GM12878 (cell line): ENCODE measurements at regions not wholly inside any gene's neighbourhood (a gene's known extent, or its start where the extent isn't known, plus 50 kb on each side); places are given as distances from the start of the nearest gene placed in this dataset.

Experiments used
- ATAC-seq: fragments of 200-7000 bp; cut with Tn5 transposase; 3 replicates; pipeline ENCODE4 v1.9.1; 2020; ENCODE audit warnings: mild to moderate bottlenecking, moderate library complexity
- BruUV-seq: library from RNA; stranded (reverse); fragments of 400-500 nt; replicated peaks from 2 replicates; lab custom pipeline; 2021; lab: Mats Ljungman, UMichigan
- CTCF ChIA-PET: fragments of 300-600 bp; sonication (Branson Sonifier 250); formaldehyde crosslinking; extraction: SDS; loops from one replicate; lab custom pipeline; 2021; ENCODE audit warnings: inconsistent platforms; lab: Yijun Ruan, JAX
- POLR2A ChIA-PET: fragments of 350-600 bp; formaldehyde crosslinking; extraction: SDS; loops from one replicate; lab custom pipeline; 2021; ENCODE audit warnings: inconsistent platforms; lab: Charles Lee
- RAD21 ChIA-PET: fragments of 300-600 bp; sonication (Branson Sonifier 250); formaldehyde crosslinking; loops from one replicate; lab custom pipeline; 2023; ENCODE audit warnings: antibody characterized with exemption; ENCODE audit not compliant: unreplicated experiment; lab: Charles Lee
- SMC1A ChIA-PET: fragments of 300-600 bp; sonication (Branson Sonifier 250); formaldehyde crosslinking; loops from one replicate; lab custom pipeline; 2023; ENCODE audit not compliant: unreplicated experiment, uncharacterized antibody; lab: Charles Lee
- DNase-seq: peaks from one replicate; pipeline ENCODE4 v3.0.0-alpha.2; 2011; ENCODE audit warnings: low read depth, low spot score
- FAIRE-seq: peaks from 3 replicates; lab custom pipeline; 2011; peaks lifted over from hg19 to GRCh38; lab: Jason Lieb, UNC
- H2AFZ ChIP-seq: 2 replicates; pipeline ENCODE4 v1.6.0; 2011; ENCODE audit warnings: low read depth, low read length, control low read depth; ENCODE audit not compliant: control insufficient read depth
- H3K27ac ChIP-seq: 2 replicates; pipeline ENCODE4 v1.5.1; 2011; ENCODE audit warnings: control low read depth; ENCODE audit not compliant: control insufficient read depth, insufficient read depth
- H3K27me3 ChIP-seq, 2 experiments: replicated peaks in 1 of 2; 2 replicates each; pipeline versions ENCODE4 v1.6.0 to v1.6.1; 2011; ENCODE audit warnings: low read length in 1 of 2; ENCODE audit not compliant: control insufficient read depth in 2 of 2, insufficient read depth in 2 of 2
- H3K36me3 ChIP-seq, 2 experiments: 2 replicates each; pipeline ENCODE4 v1.5.1; 2011; ENCODE audit warnings: low read length in 1 of 2; ENCODE audit not compliant: control insufficient read depth in 2 of 2, insufficient read depth in 2 of 2
- H3K4me1 ChIP-seq: 2 replicates; pipeline ENCODE4 v1.6.1; 2011; ENCODE audit warnings: mild to moderate bottlenecking, low read length, moderate library complexity, mixed read lengths; ENCODE audit not compliant: control insufficient read depth, insufficient read depth
- H3K4me2 ChIP-seq: 2 replicates; pipeline ENCODE4 v1.6.0; 2011; ENCODE audit warnings: control low read depth; ENCODE audit not compliant: control insufficient read depth, insufficient read depth
- H3K4me3 ChIP-seq: fragments of 200-600 bp; sonication (generic); 2 replicates; pipeline ENCODE4 v1.5.1; 2016
- H3K79me2 ChIP-seq: 2 replicates; pipeline ENCODE4 v1.6.0; 2011; ENCODE audit warnings: low read length; ENCODE audit not compliant: control insufficient read depth, insufficient read depth
- H3K9ac ChIP-seq: 2 replicates; pipeline ENCODE4 v1.8.0; 2011; ENCODE audit warnings: low read length, control low read depth, mixed read lengths; ENCODE audit not compliant: control insufficient read depth, insufficient read depth
- H3K9me3 ChIP-seq: replicated peaks from 3 replicates; pipeline ENCODE4 v1.5.1; 2011; ENCODE audit warnings: mild to moderate bottlenecking, low read length; ENCODE audit not compliant: control insufficient read depth, insufficient read depth
- H4K20me1 ChIP-seq: 2 replicates; pipeline ENCODE4 v1.6.0; 2011; ENCODE audit not compliant: control insufficient read depth, insufficient read depth
- BHLHE40 ChIP-seq, 2 experiments: fragments of 450-650 bp in 1 of 2; IDR thresholded peaks; 2 replicates each; pipeline ENCODE4 v1.6.1; 2011 to 2017; ENCODE audit warnings: low read depth in 2 of 2, borderline replicate concordance in 1 of 2, improper control_type of control experiment in 1 of 2, low read length in 1 of 2, mild to moderate bottlenecking in 1 of 2
- BMI1 ChIP-seq: fragments of 450-650 bp; IDR thresholded peaks from 2 replicates; pipeline ENCODE4 v1.6.1; 2016; ENCODE audit warnings: mild to moderate bottlenecking, moderate library complexity, borderline replicate concordance
- BRCA1 ChIP-seq: IDR thresholded peaks from 2 replicates; pipeline ENCODE4 v1.6.1; 2011; ENCODE audit warnings: low read depth, low read length, improper control_type of control experiment
- EGR1 ChIP-seq, 2 experiments: IDR thresholded peaks; 1 replicate in 1 of 2; 2 replicates in 1 of 2; pipeline ENCODE4 v1.6.1; 2011 to 2012; ENCODE audit warnings: low read depth in 2 of 2, low read length in 2 of 2, borderline replicate concordance in 1 of 2, mild to moderate bottlenecking in 1 of 2, moderate library complexity in 1 of 2
- GABPA ChIP-seq: IDR thresholded peaks from 2 replicates; pipeline ENCODE4 v1.6.1; 2014; ENCODE audit warnings: antibody characterized with exemption, low read depth, mild to moderate bottlenecking, inconsistent platforms
- HCFC1 ChIP-seq: fragments of 150-350 bp; IDR thresholded peaks from 2 replicates; pipeline ENCODE4 v1.6.1; 2014; ENCODE audit warnings: low read length
- KLF5 ChIP-seq: fragments of 450-650 bp; IDR thresholded peaks from 2 replicates; pipeline ENCODE4 v1.6.1; 2014; ENCODE audit warnings: mild to moderate bottlenecking; ENCODE audit not compliant: partially characterized antibody
- MYC ChIP-seq: IDR thresholded peaks from 2 replicates; pipeline ENCODE4 v1.6.1; 2011; ENCODE audit warnings: mild to moderate bottlenecking, low read length, moderate library complexity, inconsistent platforms; ENCODE audit not compliant: insufficient read depth, insufficient replicate concordance, insufficient read length, severe bottlenecking
- NR2C1 ChIP-seq: fragments of 450-650 bp; IDR thresholded peaks from 2 replicates; pipeline ENCODE4 v1.6.1; 2017; ENCODE audit warnings: antibody characterized with exemption, mild to moderate bottlenecking, moderate library complexity
- RAD21 ChIP-seq: IDR thresholded peaks from 2 replicates; pipeline ENCODE4 v1.6.1; 2011; ENCODE audit warnings: mild to moderate bottlenecking, low read depth, low read length, moderate library complexity; ENCODE audit not compliant: insufficient read depth
- WGBS: methylation state at CpG from one replicate; pipeline ENCODE4 v1.1.6; 2016; ENCODE audit warnings: low lambda C conversion rate; ENCODE audit not compliant: insufficient replicate concordance, insufficient coverage; ENCODE audit errors: missing lambda C conversion rate; 5-methylcytosine and 5-hydroxymethylcytosine counted together
- in situ Hi-C: fragments of 300-500 bp; cut with MboI; formaldehyde crosslinking; loops from 9 replicates; pipeline ENCODE4 v1.14.3; 2018; ENCODE audit warnings: mixed read lengths
- intact Hi-C: fragments of 100-400 bp; cut with micrococcal nuclease; formaldehyde crosslinking; loops from one replicate; pipeline ENCODE4 v1.14.2; 2022; ENCODE audit not compliant: unreplicated experiment
- TF ChIP-seq, protein P1 (sequence below): fragments of 450-650 bp; IDR thresholded peaks from 2 replicates; pipeline ENCODE4 v1.6.1; 2018; ENCODE audit warnings: mild to moderate bottlenecking, low read depth, moderate library complexity; ENCODE audit not compliant: partially characterized antibody
- TF ChIP-seq, protein P2 (sequence below): fragments of 450-650 bp; formaldehyde crosslinking; IDR thresholded peaks from 2 replicates; pipeline ENCODE4 v1.5.0; 2022; ENCODE audit warnings: mild to moderate bottlenecking, missing genetic modification characterization
- TF ChIP-seq, protein P3 (sequence below): fragments of 450-650 bp; conservative IDR thresholded peaks from 2 replicates; pipeline ENCODE4 v1.6.1; 2017; ENCODE audit warnings: mild to moderate bottlenecking, moderate library complexity

DNA sequence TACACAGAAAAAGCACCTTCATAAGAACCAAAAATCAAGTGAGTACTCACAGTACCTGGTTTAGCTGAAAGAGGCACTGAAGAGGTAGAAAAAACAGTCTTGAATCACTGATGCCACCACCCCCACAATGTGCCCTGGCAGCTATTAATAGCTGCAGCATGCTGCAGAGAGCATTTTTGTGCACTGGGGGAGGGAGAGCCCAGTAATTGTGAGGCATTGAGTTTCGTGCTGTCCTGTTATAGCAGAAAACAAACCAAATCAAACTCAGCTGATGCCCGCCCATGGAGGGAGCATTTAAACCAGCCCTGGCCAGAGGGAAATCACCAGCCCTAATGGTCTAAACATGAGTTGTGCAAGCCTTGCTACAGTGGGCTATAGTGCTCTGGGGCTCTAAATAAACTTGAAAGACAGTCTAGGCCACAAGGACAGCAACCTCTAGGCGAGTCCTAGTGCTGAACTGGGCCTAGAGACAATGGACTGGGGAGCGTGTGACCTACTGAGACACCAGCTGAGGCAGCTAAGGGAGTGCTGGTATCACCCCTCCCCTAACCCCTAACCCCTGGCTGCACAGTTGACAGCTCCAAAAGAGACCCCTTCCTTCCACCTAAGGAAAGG is 106.3 kb upstream of the TMLHE start:
- ChIA-PET SMC1A (no interaction called here), RAD21 (no interaction called here), POLR2A (no interaction called here), CTCF (no interaction called here)
- DNase-seq (no peak), ATAC-seq (no peak), FAIRE-seq (no peak)
- in situ Hi-C loops = no loop called here
- Histone ChIP-seq H3K27ac (no peak overlapping the region), H3K4me3 (no peak overlapping the region), H3K4me2 (no peak overlapping the region), H3K27me3 (no peaks in the 10 kb centered on the region), H2AFZ (no peak overlapping the region), H3K9ac (no peak overlapping the region), H3K4me1 (no peaks in the 10 kb centered on the region), H4K20me1 (no peaks in the 10 kb centered on the region), H3K79me2 (no peaks in the 10 kb centered on the region), H3K36me3 (no peaks in the 10 kb centered on the region), H3K9me3 (no peaks in the 10 kb centered on the region; the same call in 2 of the 3 replicates)
- WGBS = 13% methylated on average over 4 of the region's 4 CpGs
- intact Hi-C loops = no loop called here
- no TSS peak for BruUV-seq
- no peak for TF ChIP-seq MYC
- no peak for TF ChIP-seq KLF5
- TF ChIP-seq, protein P1, sequence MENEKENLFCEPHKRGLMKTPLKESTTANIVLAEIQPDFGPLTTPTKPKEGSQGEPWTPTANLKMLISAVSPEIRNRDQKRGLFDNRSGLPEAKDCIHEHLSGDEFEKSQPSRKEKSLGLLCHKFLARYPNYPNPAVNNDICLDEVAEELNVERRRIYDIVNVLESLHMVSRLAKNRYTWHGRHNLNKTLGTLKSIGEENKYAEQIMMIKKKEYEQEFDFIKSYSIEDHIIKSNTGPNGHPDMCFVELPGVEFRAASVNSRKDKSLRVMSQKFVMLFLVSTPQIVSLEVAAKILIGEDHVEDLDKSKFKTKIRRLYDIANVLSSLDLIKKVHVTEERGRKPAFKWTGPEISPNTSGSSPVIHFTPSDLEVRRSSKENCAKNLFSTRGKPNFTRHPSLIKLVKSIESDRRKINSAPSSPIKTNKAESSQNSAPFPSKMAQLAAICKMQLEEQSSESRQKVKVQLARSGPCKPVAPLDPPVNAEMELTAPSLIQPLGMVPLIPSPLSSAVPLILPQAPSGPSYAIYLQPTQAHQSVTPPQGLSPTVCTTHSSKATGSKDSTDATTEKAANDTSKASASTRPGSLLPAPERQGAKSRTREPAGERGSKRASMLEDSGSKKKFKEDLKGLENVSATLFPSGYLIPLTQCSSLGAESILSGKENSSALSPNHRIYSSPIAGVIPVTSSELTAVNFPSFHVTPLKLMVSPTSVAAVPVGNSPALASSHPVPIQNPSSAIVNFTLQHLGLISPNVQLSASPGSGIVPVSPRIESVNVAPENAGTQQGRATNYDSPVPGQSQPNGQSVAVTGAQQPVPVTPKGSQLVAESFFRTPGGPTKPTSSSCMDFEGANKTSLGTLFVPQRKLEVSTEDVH = no peak
- TF ChIP-seq RAD21 = no peak
- no peak for TF ChIP-seq EGR1 (IDR thresholded peaks at IDR 0.05; ENCODE audit: borderline replicate concordance in 1 of 2, low read depth in 2 of 2, low read length in 2 of 2)
- TF ChIP-seq, protein P2, sequence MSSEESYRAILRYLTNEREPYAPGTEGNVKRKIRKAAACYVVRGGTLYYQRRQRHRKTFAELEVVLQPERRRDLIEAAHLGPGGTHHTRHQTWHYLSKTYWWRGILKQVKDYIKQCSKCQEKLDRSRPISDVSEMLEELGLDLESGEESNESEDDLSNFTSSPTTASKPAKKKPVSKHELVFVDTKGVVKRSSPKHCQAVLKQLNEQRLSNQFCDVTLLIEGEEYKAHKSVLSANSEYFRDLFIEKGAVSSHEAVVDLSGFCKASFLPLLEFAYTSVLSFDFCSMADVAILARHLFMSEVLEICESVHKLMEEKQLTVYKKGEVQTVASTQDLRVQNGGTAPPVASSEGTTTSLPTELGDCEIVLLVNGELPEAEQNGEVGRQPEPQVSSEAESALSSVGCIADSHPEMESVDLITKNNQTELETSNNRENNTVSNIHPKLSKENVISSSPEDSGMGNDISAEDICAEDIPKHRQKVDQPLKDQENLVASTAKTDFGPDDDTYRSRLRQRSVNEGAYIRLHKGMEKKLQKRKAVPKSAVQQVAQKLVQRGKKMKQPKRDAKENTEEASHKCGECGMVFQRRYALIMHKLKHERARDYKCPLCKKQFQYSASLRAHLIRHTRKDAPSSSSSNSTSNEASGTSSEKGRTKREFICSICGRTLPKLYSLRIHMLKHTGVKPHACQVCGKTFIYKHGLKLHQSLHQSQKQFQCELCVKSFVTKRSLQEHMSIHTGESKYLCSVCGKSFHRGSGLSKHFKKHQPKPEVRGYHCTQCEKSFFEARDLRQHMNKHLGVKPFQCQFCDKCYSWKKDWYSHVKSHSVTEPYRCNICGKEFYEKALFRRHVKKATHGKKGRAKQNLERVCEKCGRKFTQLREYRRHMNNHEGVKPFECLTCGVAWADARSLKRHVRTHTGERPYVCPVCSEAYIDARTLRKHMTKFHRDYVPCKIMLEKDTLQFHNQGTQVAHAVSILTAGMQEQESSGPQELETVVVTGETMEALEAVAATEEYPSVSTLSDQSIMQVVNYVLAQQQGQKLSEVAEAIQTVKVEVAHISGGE (CRISPR knock-in tag) = no peak
- TF ChIP-seq BMI1 = no peak
- TF ChIP-seq BRCA1 = no peak
- TF ChIP-seq BHLHE40 (IDR thresholded peaks at IDR 0.05; ENCODE audit: borderline replicate concordance in 1 of 2, low read depth in 2 of 2, low read length in 1 of 2) = no peak
- no peak for TF ChIP-seq GABPA
- TF ChIP-seq, protein P3, sequence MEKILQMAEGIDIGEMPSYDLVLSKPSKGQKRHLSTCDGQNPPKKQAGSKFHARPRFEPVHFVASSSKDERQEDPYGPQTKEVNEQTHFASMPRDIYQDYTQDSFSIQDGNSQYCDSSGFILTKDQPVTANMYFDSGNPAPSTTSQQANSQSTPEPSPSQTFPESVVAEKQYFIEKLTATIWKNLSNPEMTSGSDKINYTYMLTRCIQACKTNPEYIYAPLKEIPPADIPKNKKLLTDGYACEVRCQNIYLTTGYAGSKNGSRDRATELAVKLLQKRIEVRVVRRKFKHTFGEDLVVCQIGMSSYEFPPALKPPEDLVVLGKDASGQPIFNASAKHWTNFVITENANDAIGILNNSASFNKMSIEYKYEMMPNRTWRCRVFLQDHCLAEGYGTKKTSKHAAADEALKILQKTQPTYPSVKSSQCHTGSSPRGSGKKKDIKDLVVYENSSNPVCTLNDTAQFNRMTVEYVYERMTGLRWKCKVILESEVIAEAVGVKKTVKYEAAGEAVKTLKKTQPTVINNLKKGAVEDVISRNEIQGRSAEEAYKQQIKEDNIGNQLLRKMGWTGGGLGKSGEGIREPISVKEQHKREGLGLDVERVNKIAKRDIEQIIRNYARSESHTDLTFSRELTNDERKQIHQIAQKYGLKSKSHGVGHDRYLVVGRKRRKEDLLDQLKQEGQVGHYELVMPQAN = no peak
- TF ChIP-seq HCFC1 = no peak
- no peak for TF ChIP-seq NR2C1
